HCT116 (cell line): ENCODE measurements at regions not wholly inside any gene's neighbourhood (a gene's known extent, or its start where the extent isn't known, plus 50 kb on each side); places are given as distances from the start of the nearest gene placed in this dataset.

ENCODE experiments used
- ATAC-seq: fragments of 200-7000 bp; cut with Tn5 transposase; 2 replicates; pipeline ENCODE4 v1.9.1; 2020; ENCODE audit warnings: mild to moderate bottlenecking, moderate library complexity
- BruUV-seq: library from RNA; stranded (reverse); fragments of 400-500 nt; replicated peaks from 2 replicates; lab custom pipeline; 2021; lab: Mats Ljungman, UMichigan
- CTCF ChIA-PET: fragments of 300-600 bp; sonication (Branson Sonifier 250); formaldehyde crosslinking; loops from one replicate; lab custom pipeline; 2021; ENCODE audit warnings: antibody characterized with exemption; lab: Charles Lee
- POLR2A ChIA-PET: fragments of 300-600, 350-600 bp; sonication (Branson Sonifier 250); formaldehyde crosslinking; loops from one replicate; lab custom pipeline; 2021; ENCODE audit warnings: antibody characterized with exemption; lab: Charles Lee
- RAD21 ChIA-PET, 2 experiments: fragments of 300-600 bp; sonication (Branson Sonifier 250); formaldehyde crosslinking; loops; one replicate each; lab custom pipeline; 2023; ENCODE audit warnings: low total read pairs in 2 of 2; ENCODE audit not compliant: uncharacterized antibody in 2 of 2, unreplicated experiment in 2 of 2, low non-redundant PET in 1 of 2; lab: Charles Lee
- DNase-seq: peaks from one replicate; pipeline ENCODE4 v3.0.0-alpha.2; 2010; ENCODE audit warnings: low read depth, low spot score
- H2AFZ ChIP-seq: fragments of 200-600 bp; shearing (Covaris generic), sonication (generic); 2 replicates; pipeline ENCODE4 v1.6.1; 2017; ENCODE audit warnings: low read depth, mixed run types, mixed read lengths, antibody characterized with exemption, low read length; ENCODE audit not compliant: poor library complexity, severe bottlenecking
- H3K27ac ChIP-seq: 2 replicates; pipeline ENCODE4 v1.5.1; 2012; ENCODE audit warnings: low read depth, low read length
- H3K27me3 ChIP-seq: fragments of 200-600 bp; sonication (generic); 2 replicates; pipeline ENCODE4 v1.6.1; 2016; ENCODE audit warnings: mixed run types, low read length, mixed read lengths; ENCODE audit not compliant: insufficient read depth
- H3K36me3 ChIP-seq, 2 experiments: fragments of 200-500 bp in 1 of 2; fragments of 200-600 bp in 1 of 2; sonication (Bioruptor generic) in 1 of 2; sonication (generic) in 1 of 2; 2 replicates each; pipeline versions ENCODE4 v1.5.1 to v1.6.1; 2014 to 2016; ENCODE audit warnings: low read length in 2 of 2, inconsistent platforms in 1 of 2, mixed read lengths in 1 of 2, mixed run types in 1 of 2; ENCODE audit not compliant: insufficient read depth in 2 of 2, control insufficient read depth in 1 of 2
- H3K4me1 ChIP-seq, 2 experiments: fragments of 200-600 bp in 1 of 2; sonication (generic) in 1 of 2; 2 replicates each; pipeline versions ENCODE4 v1.5.1 to v1.6.1; 2012 to 2017; ENCODE audit warnings: low read length in 2 of 2, inconsistent platforms in 1 of 2, mild to moderate bottlenecking in 1 of 2, mixed read lengths in 1 of 2, mixed run types in 1 of 2, moderate library complexity in 1 of 2; ENCODE audit not compliant: insufficient read depth in 2 of 2, control insufficient read depth in 1 of 2
- H3K4me2 ChIP-seq: fragments of 200-600 bp; sonication (generic); 2 replicates; pipeline ENCODE4 v1.6.1; 2017; ENCODE audit warnings: mixed run types, low read length, mixed read lengths
- H3K4me3 ChIP-seq, 2 experiments: fragments of 200-600 bp in 1 of 2; sonication (generic) in 1 of 2; replicated peaks in 1 of 2; 2 replicates each; pipeline ENCODE4 v1.5.1; 2011 to 2016; ENCODE audit warnings: low read length in 2 of 2, control low read depth in 1 of 2, low read depth in 1 of 2, mild to moderate bottlenecking in 1 of 2, mixed read lengths in 1 of 2, mixed run types in 1 of 2
- H3K79me2 ChIP-seq: fragments of 200-600 bp; sonication (generic); 2 replicates; pipeline ENCODE4 v1.6.1; 2017; ENCODE audit warnings: mild to moderate bottlenecking, mixed run types, low read length, moderate library complexity, mixed read lengths; ENCODE audit not compliant: insufficient read depth
- H3K9ac ChIP-seq: fragments of 200-600 bp; sonication (generic); 2 replicates; pipeline ENCODE4 v1.6.1; 2016; ENCODE audit warnings: low read length, mixed read lengths
- H3K9me2 ChIP-seq: fragments of 200-600 bp; sonication (generic), shearing (Covaris generic); 2 replicates; pipeline ENCODE4 v1.6.1; 2017; ENCODE audit warnings: mixed run types, mild to moderate bottlenecking, moderate library complexity; ENCODE audit not compliant: insufficient read depth
- H3K9me3 ChIP-seq, 2 experiments: fragments of 200-500 bp in 1 of 2; fragments of 200-600 bp in 1 of 2; sonication (Bioruptor generic) in 1 of 2; sonication (generic) in 1 of 2; 2 replicates each; pipeline ENCODE4 v1.6.1; 2014 to 2017; ENCODE audit warnings: low read length in 2 of 2, mixed read lengths in 2 of 2, inconsistent platforms in 1 of 2, low read depth in 1 of 2, mild to moderate bottlenecking in 1 of 2, mixed run types in 1 of 2, moderate library complexity in 1 of 2; ENCODE audit not compliant: control insufficient read depth in 1 of 2, insufficient read depth in 1 of 2
- H4K20me1 ChIP-seq: fragments of 200-600 bp; sonication (generic), shearing (Covaris generic); 2 replicates; pipeline ENCODE4 v1.6.1; 2017; ENCODE audit warnings: mixed run types, mild to moderate bottlenecking, moderate library complexity; ENCODE audit not compliant: insufficient read depth
- CBX3 ChIP-seq: IDR thresholded peaks from 2 replicates; pipeline ENCODE4 v1.6.1; 2012; ENCODE audit warnings: low read depth
- CEBPB ChIP-seq: IDR thresholded peaks from 2 replicates; pipeline ENCODE4 v1.6.1; 2012; ENCODE audit warnings: low read depth
- ELF1 ChIP-seq: IDR thresholded peaks from 2 replicates; pipeline ENCODE4 v1.6.1; 2012; ENCODE audit warnings: low read depth, borderline replicate concordance
- EZH2 ChIP-seq: fragments of 200-600 bp; sonication (generic); IDR thresholded peaks from 2 replicates; pipeline ENCODE4 v1.6.1; 2017; ENCODE audit warnings: antibody characterized with exemption, mixed run types
- EZH2phosphoT487 ChIP-seq: fragments of 200-600 bp; IDR thresholded peaks from 2 replicates; pipeline ENCODE4 v1.6.1; 2018; ENCODE audit warnings: antibody characterized with exemption, borderline replicate concordance
- FOSL1 ChIP-seq: IDR thresholded peaks from 2 replicates; pipeline ENCODE4 v1.6.1; 2012; ENCODE audit warnings: low read depth
- POLR2A ChIP-seq: IDR thresholded peaks from 2 replicates; pipeline ENCODE4 v1.7.0; 2011; ENCODE audit warnings: borderline replicate concordance; ENCODE audit not compliant: insufficient read depth, insufficient read length; ENCODE audit errors: extremely low read depth
- POLR2AphosphoS5 ChIP-seq: IDR thresholded peaks from 2 replicates; pipeline ENCODE4 v1.6.1; 2011; ENCODE audit warnings: mild to moderate bottlenecking, low read depth, low read length, moderate library complexity
- RAD21 ChIP-seq: IDR thresholded peaks from 2 replicates; pipeline ENCODE4 v1.6.1; 2012; ENCODE audit warnings: low read depth, mild to moderate bottlenecking
- SIN3A ChIP-seq: IDR thresholded peaks from 2 replicates; pipeline ENCODE4 v1.6.1; 2012; ENCODE audit warnings: low read depth
- SRF ChIP-seq: IDR thresholded peaks from 2 replicates; pipeline ENCODE4 v1.6.1; 2012; ENCODE audit warnings: low read depth
- ZFX ChIP-seq: fragments of 450-650 bp; IDR thresholded peaks from 2 replicates; pipeline ENCODE4 v1.6.1; 2017
- intact Hi-C: fragments of 100-400 bp; cut with micrococcal nuclease; formaldehyde crosslinking; loops from 2 replicates; pipeline ENCODE4 v1.10.0; 2022
- TF ChIP-seq, protein P1 (sequence below): IDR thresholded peaks from 2 replicates; pipeline ENCODE4 v1.6.1; 2011; ENCODE audit warnings: mild to moderate bottlenecking, low read length, moderate library complexity; ENCODE audit not compliant: insufficient replicate concordance; ENCODE audit errors: extremely low read depth
- TF ChIP-seq, protein P2 (sequence below): IDR thresholded peaks from 2 replicates; pipeline ENCODE4 v1.6.1; 2012
- TF ChIP-seq, protein P3 (sequence below), 3 experiments: fragments of 200-600 bp in 1 of 3; sonication (generic) in 1 of 3; IDR thresholded peaks in 2 of 3; conservative IDR thresholded peaks in 1 of 3; 2 replicates each; pipeline ENCODE4 v1.5.1; 2012 to 2017; ENCODE audit warnings: low read depth in 2 of 3, low read length in 2 of 3, antibody characterized with exemption in 1 of 3, borderline replicate concordance in 1 of 3, control low read depth in 1 of 3, mild to moderate bottlenecking in 1 of 3, mixed read lengths in 1 of 3, mixed run types in 1 of 3, moderate library complexity in 1 of 3; ENCODE audit not compliant: insufficient read depth in 1 of 3

DNA sequence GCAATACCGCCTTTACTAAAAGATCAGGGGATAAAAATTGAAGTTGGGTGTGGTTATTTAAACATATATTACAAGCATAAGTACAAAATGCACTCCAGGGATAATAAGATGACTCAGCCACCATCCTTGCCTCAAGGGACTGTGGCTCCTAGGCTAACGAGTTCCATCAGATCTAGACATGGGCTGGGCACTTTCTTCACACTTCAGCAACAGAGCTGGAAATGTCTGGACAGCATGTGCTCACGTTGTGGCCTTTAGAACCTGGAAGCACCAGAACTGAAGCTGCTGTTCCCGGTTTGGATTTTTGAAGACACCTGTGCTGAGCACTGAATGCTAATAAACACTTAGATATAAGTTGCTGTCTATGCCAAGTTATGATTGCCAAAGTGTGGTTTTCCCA is 384.2 kb upstream of the SALL3 start:
- Histone ChIP-seq H3K4me1 (no peaks in the 10 kb centered on the region), H3K9ac (no peak overlapping the region), H2AFZ (no peak overlapping the region), H4K20me1 (no peaks in the 10 kb centered on the region; the same call in 1 of the 2 replicates), H3K27me3 (no peaks in the 10 kb centered on the region), H3K27ac (no peak overlapping the region), H3K4me3 (no peak overlapping the region), H3K4me2 (no peak overlapping the region), H3K9me2 (no peaks in the 10 kb centered on the region), H3K79me2 (no peaks in the 10 kb centered on the region), H3K9me3 (peaks cover 0 to 14% of the 10 kb centered on the region in 2 experiments; a peak in 2 of 4 replicates), H3K36me3 (no peaks in the 10 kb centered on the region)
- CTCF ChIA-PET, result no interaction called here
- BruUV-seq, result no TSS peak
- intact Hi-C loops, result no loop called here
- ATAC-seq, result no peak
- RAD21 ChIA-PET, result no interaction called here
- no peak for DNase-seq
- POLR2A ChIA-PET, result no interaction called here
- TF ChIP-seq ELF1, result no peak
- TF ChIP-seq, protein P1, sequence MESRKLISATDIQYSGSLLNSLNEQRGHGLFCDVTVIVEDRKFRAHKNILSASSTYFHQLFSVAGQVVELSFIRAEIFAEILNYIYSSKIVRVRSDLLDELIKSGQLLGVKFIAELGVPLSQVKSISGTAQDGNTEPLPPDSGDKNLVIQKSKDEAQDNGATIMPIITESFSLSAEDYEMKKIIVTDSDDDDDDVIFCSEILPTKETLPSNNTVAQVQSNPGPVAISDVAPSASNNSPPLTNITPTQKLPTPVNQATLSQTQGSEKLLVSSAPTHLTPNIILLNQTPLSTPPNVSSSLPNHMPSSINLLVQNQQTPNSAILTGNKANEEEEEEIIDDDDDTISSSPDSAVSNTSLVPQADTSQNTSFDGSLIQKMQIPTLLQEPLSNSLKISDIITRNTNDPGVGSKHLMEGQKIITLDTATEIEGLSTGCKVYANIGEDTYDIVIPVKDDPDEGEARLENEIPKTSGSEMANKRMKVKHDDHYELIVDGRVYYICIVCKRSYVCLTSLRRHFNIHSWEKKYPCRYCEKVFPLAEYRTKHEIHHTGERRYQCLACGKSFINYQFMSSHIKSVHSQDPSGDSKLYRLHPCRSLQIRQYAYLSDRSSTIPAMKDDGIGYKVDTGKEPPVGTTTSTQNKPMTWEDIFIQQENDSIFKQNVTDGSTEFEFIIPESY, result no peak
- no peak for TF ChIP-seq ZFX
- no peak for TF ChIP-seq EZH2phosphoT487
- TF ChIP-seq CBX3, result no peak
- TF ChIP-seq CEBPB, result no peak
- no peak for TF ChIP-seq POLR2AphosphoS5
- TF ChIP-seq FOSL1, result no peak
- TF ChIP-seq SRF, result no peak
- TF ChIP-seq, protein P2, sequence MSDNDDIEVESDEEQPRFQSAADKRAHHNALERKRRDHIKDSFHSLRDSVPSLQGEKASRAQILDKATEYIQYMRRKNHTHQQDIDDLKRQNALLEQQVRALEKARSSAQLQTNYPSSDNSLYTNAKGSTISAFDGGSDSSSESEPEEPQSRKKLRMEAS, result no peak
- no peak for TF ChIP-seq EZH2
- TF ChIP-seq, protein P3, sequence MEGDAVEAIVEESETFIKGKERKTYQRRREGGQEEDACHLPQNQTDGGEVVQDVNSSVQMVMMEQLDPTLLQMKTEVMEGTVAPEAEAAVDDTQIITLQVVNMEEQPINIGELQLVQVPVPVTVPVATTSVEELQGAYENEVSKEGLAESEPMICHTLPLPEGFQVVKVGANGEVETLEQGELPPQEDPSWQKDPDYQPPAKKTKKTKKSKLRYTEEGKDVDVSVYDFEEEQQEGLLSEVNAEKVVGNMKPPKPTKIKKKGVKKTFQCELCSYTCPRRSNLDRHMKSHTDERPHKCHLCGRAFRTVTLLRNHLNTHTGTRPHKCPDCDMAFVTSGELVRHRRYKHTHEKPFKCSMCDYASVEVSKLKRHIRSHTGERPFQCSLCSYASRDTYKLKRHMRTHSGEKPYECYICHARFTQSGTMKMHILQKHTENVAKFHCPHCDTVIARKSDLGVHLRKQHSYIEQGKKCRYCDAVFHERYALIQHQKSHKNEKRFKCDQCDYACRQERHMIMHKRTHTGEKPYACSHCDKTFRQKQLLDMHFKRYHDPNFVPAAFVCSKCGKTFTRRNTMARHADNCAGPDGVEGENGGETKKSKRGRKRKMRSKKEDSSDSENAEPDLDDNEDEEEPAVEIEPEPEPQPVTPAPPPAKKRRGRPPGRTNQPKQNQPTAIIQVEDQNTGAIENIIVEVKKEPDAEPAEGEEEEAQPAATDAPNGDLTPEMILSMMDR (IDR thresholded peaks at IDR 0.05 in 2 of 3, conservative IDR thresholded peaks at IDR 0.05 in 1 of 3; ENCODE audit: borderline replicate concordance in 1 of 3, insufficient read depth in 1 of 3, low read depth in 2 of 3, low read length in 2 of 3), result no peak
- TF ChIP-seq POLR2A, result no peak
- no peak for TF ChIP-seq SIN3A
- TF ChIP-seq RAD21, result no peak
